SK-N-SH treated with all-trans-retinoic acid at 6 μM for 48 hours (cell line): ENCODE measurements at regions not wholly inside any gene's neighbourhood (a gene's known extent, or its start where the extent isn't known, plus 50 kb on each side); places are given as distances from the start of the nearest gene placed in this dataset.

ENCODE experiments used
- ARNTL ChIP-seq: fragments of 450-650 bp; formaldehyde crosslinking; IDR thresholded peaks from 2 replicates; pipeline ENCODE4 v1.5.0; 2020; ENCODE audit warnings: low read depth, mild to moderate bottlenecking, moderate library complexity, borderline replicate concordance
- CREB5 ChIP-seq: fragments of 250-450 bp; sonication (Bioruptor Pico); IDR thresholded peaks from 2 replicates; pipeline ENCODE4 v1.5.1; 2020; ENCODE audit warnings: low read depth, mild to moderate bottlenecking, moderate library complexity
- PPARA ChIP-seq: fragments of 250-450 bp; sonication (Bioruptor Pico); IDR thresholded peaks from 2 replicates; pipeline ENCODE4 v1.5.0; 2020; ENCODE audit warnings: mild to moderate bottlenecking, borderline replicate concordance
- RARB ChIP-seq: fragments of 250-450 bp; sonication (Bioruptor Pico); IDR thresholded peaks from 2 replicates; pipeline ENCODE4 v1.8.0; 2021; ENCODE audit warnings: mild to moderate bottlenecking, moderate library complexity
- ZFP3 ChIP-seq: fragments of 250-450 bp; sonication (Bioruptor Pico); IDR thresholded peaks from 2 replicates; pipeline ENCODE4 v1.5.0; 2020; ENCODE audit warnings: mild to moderate bottlenecking, moderate library complexity
- ZNF8 ChIP-seq: fragments of 450-650 bp; formaldehyde crosslinking; IDR thresholded peaks from 2 replicates; pipeline ENCODE4 v1.5.0; 2020; ENCODE audit warnings: mild to moderate bottlenecking, moderate library complexity

- TF ChIP-seq ZNF8 (CRISPR knock-in tag) (no peak), CREB5 (no peak), RARB (no peak), PPARA (CRISPR knock-in tag) (no peak), ZFP3 (CRISPR knock-in tag) (no peak), ARNTL (CRISPR knock-in tag) (no peak)
These were observed 357.7 kb downstream of the OTOL1 start for GRCh38 chr3:161854232-161854771.
